OCI-M1 (cell line): ENCODE measurements at regions not wholly inside any gene's neighbourhood (a gene's known extent, or its start where the extent isn't known, plus 50 kb on each side); places are given as distances from the start of the nearest gene placed in this dataset.

Experiments
- DNase-seq: peaks from one replicate; lab custom pipeline; 2025; lab: John Stamatoyannopoulos, UW

- no peak for DNase-seq
Measured at GRCh38 chr13:22055259-22055658, 384.4 kb downstream of the FGF9 start.

GRCh38 chr13:22060187-22060586 is 389.3 kb downstream of the FGF9 start:
- no peak for DNase-seq

- no peak for DNase-seq
Measured at GRCh38 chr13:22061371-22061805, 390.5 kb downstream of the FGF9 start.

- no peak for DNase-seq
Measured at GRCh38 chr13:22061806-22062391, 391.0 kb downstream of the FGF9 start.

GRCh38 chr13:22062478-22063205 is 391.8 kb downstream of the FGF9 start:
- no peak for DNase-seq

GRCh38 chr13:22063416-22064124 is 392.7 kb downstream of the FGF9 start:
- DNase-seq, result no peak

- no peak for DNase-seq
Measured at GRCh38 chr13:22064854-22065620, 394.2 kb downstream of the FGF9 start.

GRCh38 chr13:22073718-22074117 is 402.8 kb downstream of the FGF9 start:
- DNase-seq, result no peak

GRCh38 chr13:22074403-22074802 is 403.5 kb downstream of the FGF9 start:
- peak; percentile 6 for DNase-seq

- no peak for DNase-seq
Measured at GRCh38 chr13:22076658-22077057, 405.8 kb downstream of the FGF9 start.

GRCh38 chr13:22077205-22077683 is 406.4 kb downstream of the FGF9 start:
- no peak for DNase-seq

- no peak for DNase-seq
Measured at GRCh38 chr13:22077764-22078163, 406.9 kb downstream of the FGF9 start.

GRCh38 chr13:22079961-22080360 is 409.1 kb downstream of the FGF9 start:
- no peak for DNase-seq

- no peak for DNase-seq
Measured at GRCh38 chr13:22080832-22081231, 410.0 kb downstream of the FGF9 start.

- no peak for DNase-seq
Measured at GRCh38 chr13:22081430-22081829, 410.6 kb downstream of the FGF9 start.

GRCh38 chr13:22082030-22082429 is 411.2 kb downstream of the FGF9 start:
- DNase-seq, result no peak

GRCh38 chr13:22082437-22083100 is 411.7 kb downstream of the FGF9 start:
- DNase-seq, result no peak

- no peak for DNase-seq
Measured at GRCh38 chr13:22085001-22085400, 414.1 kb downstream of the FGF9 start.

- no peak for DNase-seq
Measured at GRCh38 chr13:22086597-22087330, 415.9 kb downstream of the FGF9 start.

GRCh38 chr13:22090106-22090505 is 419.2 kb downstream of the FGF9 start:
- DNase-seq, result no peak
